ENCODE measurements at regions not wholly inside any gene's neighbourhood (a gene's known extent, or its start where the extent isn't known, plus 50 kb on each side); places are given as distances from the start of the nearest gene placed in this dataset.

- Histone ChIP-seq H3K9me3 (no peaks in the 10 kb centered on the region), H3K4me1 (no peaks in the 10 kb centered on the region), H3K36me3 (no peaks in the 10 kb centered on the region), H3K27ac (no peak overlapping the region), H3K4me3 (no peak overlapping the region), H3K27me3 (no peaks in the 10 kb centered on the region)
- TF ChIP-seq POLR2A (IDR thresholded peaks at IDR 0.05) (no peak), POLR2AphosphoS5 (IDR thresholded peaks at IDR 0.05) (no peak)
- TF ChIP-seq, protein P1, sequence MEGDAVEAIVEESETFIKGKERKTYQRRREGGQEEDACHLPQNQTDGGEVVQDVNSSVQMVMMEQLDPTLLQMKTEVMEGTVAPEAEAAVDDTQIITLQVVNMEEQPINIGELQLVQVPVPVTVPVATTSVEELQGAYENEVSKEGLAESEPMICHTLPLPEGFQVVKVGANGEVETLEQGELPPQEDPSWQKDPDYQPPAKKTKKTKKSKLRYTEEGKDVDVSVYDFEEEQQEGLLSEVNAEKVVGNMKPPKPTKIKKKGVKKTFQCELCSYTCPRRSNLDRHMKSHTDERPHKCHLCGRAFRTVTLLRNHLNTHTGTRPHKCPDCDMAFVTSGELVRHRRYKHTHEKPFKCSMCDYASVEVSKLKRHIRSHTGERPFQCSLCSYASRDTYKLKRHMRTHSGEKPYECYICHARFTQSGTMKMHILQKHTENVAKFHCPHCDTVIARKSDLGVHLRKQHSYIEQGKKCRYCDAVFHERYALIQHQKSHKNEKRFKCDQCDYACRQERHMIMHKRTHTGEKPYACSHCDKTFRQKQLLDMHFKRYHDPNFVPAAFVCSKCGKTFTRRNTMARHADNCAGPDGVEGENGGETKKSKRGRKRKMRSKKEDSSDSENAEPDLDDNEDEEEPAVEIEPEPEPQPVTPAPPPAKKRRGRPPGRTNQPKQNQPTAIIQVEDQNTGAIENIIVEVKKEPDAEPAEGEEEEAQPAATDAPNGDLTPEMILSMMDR (IDR thresholded peaks at IDR 0.05), result no peak
- intact Hi-C loops (cut with DNase I; ENCODE audit: low total_unique reads), result no loop called here
- no peak for DNase-seq (ENCODE audit: low spot score in 2 of 2)
Measured at GRCh38 chr5:111587728-111588127, 75.4 kb upstream of the STARD4 start.

DNA sequence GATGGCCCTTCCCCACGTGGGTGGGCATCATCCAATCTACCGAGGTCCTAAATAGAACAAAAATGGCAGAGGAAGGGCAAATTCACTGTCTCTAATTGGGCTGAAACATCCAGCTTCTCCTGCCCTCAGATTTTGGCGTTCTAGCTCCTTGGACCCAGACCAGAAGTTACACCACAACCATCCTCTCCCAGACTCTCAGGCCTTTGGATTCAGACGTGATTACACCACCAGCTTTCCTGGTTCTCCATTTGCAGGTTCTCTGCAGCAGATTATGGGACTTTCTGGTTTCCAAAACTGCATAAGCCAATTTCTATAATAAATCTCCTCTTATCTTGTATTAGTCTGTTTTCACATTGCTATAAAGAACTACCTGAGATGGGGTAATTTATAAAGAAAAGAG lies 73.6 kb upstream of the STARD4 start:
- H3K9me3 ChIP-seq, result no peaks in the 10 kb centered on the region
- H3K4me1 ChIP-seq, result no peaks in the 10 kb centered on the region
- H3K36me3 ChIP-seq, result no peaks in the 10 kb centered on the region
- no peak for DNase-seq (ENCODE audit: low spot score in 2 of 2)
- H3K27ac ChIP-seq, result no peak overlapping the region
- intact Hi-C loops (cut with DNase I; ENCODE audit: low total_unique reads), result no loop called here
- no peak overlapping the region for H3K4me3 ChIP-seq
- H3K27me3 ChIP-seq, result no peaks in the 10 kb centered on the region
- TF ChIP-seq, protein P1 (IDR thresholded peaks at IDR 0.05), result no peak
- TF ChIP-seq POLR2A (IDR thresholded peaks at IDR 0.05), result no peak
- no peak for TF ChIP-seq POLR2AphosphoS5 (IDR thresholded peaks at IDR 0.05)

- no peaks in the 10 kb centered on the region for H3K4me1 ChIP-seq
- no peaks in the 10 kb centered on the region for H3K27me3 ChIP-seq
- H3K27ac ChIP-seq, result no peak overlapping the region
- DNase-seq (ENCODE audit: low spot score in 2 of 2), result no peak
- H3K9me3 ChIP-seq, result no peaks in the 10 kb centered on the region
- intact Hi-C loops (cut with DNase I; ENCODE audit: low total_unique reads), result no loop called here
- no peaks in the 10 kb centered on the region for H3K36me3 ChIP-seq
- H3K4me3 ChIP-seq, result no peak overlapping the region
- TF ChIP-seq, protein P1 (IDR thresholded peaks at IDR 0.05), result no peak
- no peak for TF ChIP-seq POLR2AphosphoS5 (IDR thresholded peaks at IDR 0.05)
- TF ChIP-seq POLR2A (IDR thresholded peaks at IDR 0.05), result no peak
Measured at GRCh38 chr5:111585291-111585690, 73.0 kb upstream of the STARD4 start.

DNA sequence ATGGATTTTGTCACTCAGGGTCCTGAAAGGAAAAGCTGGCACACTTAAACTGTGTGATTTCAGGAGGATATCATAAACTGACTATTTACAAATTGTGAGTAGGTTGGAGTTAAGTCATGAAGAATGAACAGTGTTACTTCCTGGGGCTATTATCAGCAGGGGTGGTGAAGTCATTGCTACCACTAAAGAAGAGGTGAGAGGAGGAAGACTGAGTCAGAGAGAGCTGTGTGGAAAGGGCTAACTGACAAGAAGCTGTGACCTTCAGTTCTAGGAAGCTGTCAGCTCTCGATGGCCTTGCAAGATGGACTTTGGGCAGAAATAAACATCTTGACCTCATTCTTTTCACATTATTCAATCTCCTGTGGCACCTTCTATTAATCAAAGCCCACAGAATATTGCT lies 72.3 kb upstream of the STARD4 start:
- DNase-seq (ENCODE audit: low spot score in 2 of 2), result no peak
- Histone ChIP-seq H3K27me3 (no peaks in the 10 kb centered on the region), H3K9me3 (no peaks in the 10 kb centered on the region), H3K4me3 (no peak overlapping the region), H3K4me1 (no peaks in the 10 kb centered on the region), H3K27ac (no peak overlapping the region), H3K36me3 (no peaks in the 10 kb centered on the region)
- intact Hi-C loops (cut with DNase I; ENCODE audit: low total_unique reads), result no loop called here
- TF ChIP-seq POLR2AphosphoS5 (IDR thresholded peaks at IDR 0.05) (no peak), POLR2A (IDR thresholded peaks at IDR 0.05) (no peak)
- TF ChIP-seq, protein P1 (IDR thresholded peaks at IDR 0.05), result no peak

DNA sequence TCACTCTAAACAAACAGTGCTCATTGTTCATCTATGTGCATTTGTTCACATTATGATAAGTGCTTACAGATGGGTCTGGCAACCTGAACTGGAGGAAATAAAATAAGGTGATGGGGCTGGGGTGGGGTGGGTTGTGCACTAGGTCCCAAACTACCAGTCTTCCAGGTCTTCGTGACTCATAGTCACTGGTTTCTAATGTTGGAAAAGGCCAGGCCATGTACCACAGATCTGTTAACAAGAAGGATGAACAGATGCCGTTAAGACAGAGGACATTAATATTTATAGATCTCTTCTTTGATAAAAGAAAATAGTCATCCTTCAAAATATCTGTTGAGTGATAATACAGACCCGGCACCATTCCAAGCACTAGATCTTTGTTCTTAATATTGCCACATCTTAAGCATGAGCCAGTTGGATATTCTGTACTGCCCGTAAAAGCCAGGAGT lies 71.4 kb upstream of the STARD4 start:
- TF ChIP-seq POLR2A (IDR thresholded peaks at IDR 0.05) (no peak), POLR2AphosphoS5 (IDR thresholded peaks at IDR 0.05) (no peak)
- TF ChIP-seq, protein P1 (IDR thresholded peaks at IDR 0.05), result no peak
- Histone ChIP-seq H3K36me3 (no peaks in the 10 kb centered on the region), H3K27me3 (no peaks in the 10 kb centered on the region), H3K4me3 (no peak overlapping the region), H3K9me3 (no peaks in the 10 kb centered on the region), H3K27ac (no peak overlapping the region), H3K4me1 (no peaks in the 10 kb centered on the region)
- intact Hi-C loops (cut with DNase I; ENCODE audit: low total_unique reads), result no loop called here
- DNase-seq (ENCODE audit: low spot score in 2 of 2), result no peak

Data from breast epithelium (tissue), 4 donors.